HG02943 (cell line): ENCODE measurements at regions not wholly inside any gene's neighbourhood (a gene's known extent, or its start where the extent isn't known, plus 50 kb on each side); places are given as distances from the start of the nearest gene placed in this dataset.

ENCODE experiments used
- ATAC-seq: cut with Tn5 transposase; IDR thresholded peaks from one replicate; pipeline ENCODE4 v1.9.1; 2021; ENCODE audit warnings: mild to moderate bottlenecking, low read depth, moderate library complexity; ENCODE audit not compliant: unreplicated experiment

GRCh38 chr10:121069061-121069850 is 218.1 kb downstream of the WDR11 start:
- ATAC-seq: peak; percentile 61

GRCh38 chr10:121070275-121071070 is 219.3 kb downstream of the WDR11 start:
- ATAC-seq: no peak

DNA sequence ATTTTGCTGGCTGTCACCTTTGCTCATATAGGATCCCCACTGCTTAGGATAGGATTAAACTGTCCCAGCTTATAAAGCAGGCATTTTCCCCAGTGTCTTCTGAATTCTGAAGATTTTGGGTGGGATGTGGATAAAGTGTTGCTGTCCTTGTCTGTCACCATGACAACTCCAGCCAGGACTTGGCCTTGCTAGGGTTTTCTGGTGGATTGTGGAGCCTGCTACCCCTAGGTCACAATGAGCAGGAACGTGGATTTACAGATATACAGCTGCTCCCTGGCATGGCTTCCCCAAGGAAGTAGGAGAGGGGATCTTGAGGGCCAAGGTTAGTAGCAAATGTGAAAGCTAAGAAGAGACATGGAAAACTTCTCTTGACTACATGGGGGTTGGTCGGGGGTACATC is 220.7 kb downstream of the WDR11 start:
- no peak for ATAC-seq

- no peak for ATAC-seq
Measured at GRCh38 chr10:121073728-121074127, 222.6 kb downstream of the WDR11 start.

DNA sequence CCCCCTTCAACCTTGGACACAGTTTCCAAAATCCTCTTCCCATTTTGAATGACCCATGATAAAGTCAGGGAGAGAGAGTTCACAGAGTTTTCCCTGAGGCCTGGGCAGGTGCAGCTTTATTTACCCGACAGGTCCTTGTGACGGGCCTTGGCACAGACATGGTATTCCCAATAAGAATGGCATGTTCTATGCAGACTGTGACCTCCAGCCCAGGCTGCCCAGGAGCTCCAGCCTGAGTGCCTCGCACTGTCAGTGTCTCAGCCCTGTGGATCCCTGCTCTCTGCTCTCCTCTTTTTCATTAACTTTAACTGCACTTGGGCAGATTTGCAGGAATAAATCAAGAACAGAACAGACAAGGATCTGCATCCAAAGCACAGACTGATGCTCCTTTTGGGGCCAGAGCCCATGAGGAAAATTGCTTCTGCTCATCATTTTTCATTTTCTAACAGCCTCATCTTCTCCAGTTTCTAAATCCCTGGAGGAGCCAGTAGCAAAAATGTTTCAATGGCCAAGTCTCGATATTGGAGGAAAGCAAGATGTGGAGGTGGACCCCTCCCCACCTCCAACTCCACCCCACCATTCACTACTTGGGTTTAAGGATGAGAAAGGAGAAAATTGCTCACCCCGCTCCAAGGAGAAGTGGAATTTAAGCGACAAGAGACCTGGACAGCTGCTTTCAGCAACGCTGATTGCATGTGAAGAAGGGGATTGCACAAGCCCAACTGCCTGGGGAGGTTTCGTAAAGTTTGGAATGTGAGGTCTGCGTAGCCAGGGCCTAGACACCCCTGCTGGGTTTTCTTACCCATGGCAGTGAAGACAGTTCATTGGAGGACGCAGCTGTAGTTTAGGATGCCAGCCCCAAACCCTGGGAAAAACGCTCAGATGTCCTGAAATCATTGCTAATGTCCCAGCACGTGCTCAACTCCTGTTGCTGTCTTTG is 225.9 kb downstream of the WDR11 start:
- ATAC-seq: no peak

DNA sequence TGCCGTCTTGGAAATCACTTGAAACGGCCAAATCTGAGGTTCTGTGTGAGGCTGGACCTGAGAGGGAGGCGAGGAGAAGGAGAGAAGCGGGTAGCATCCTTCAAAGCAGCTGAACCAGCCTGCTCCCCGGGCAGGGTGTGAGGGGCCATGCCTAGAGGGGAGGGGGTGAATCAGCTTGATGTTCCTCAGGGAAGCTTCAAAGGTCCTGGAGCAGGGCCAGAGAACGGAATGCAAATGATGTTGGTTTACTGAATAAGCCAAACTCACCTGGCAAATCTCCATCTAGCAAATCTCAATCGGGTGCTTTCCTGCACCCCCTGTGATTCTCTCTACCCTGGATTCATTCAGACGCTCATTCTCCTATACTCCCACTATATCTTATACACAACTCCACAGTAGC is 226.9 kb downstream of the WDR11 start:
- ATAC-seq: no peak

- ATAC-seq: no peak
Measured at GRCh38 chr10:121078672-121079102, 227.5 kb downstream of the WDR11 start.

DNA sequence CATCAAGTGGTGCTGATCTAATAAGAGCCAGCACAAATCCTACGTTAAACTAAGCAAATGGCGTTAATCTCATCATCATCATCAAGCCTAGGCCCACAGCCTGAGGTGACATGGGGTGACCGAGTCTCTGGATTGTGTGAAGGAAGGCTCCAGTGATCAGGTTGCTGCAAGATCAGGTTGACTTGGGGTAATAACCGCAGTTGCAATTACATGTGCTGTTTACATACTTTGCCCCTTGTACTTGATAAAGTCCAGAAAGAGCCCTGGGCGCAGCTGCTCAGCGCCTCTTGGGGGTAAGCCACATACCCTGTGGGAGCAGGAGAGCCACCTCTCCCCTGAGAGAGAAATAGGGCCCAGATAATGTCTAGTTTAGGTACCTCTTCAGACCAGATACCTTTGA is 228.1 kb downstream of the WDR11 start:
- no peak for ATAC-seq

GRCh38 chr10:121080281-121080891 is 229.2 kb downstream of the WDR11 start:
- no peak for ATAC-seq

DNA sequence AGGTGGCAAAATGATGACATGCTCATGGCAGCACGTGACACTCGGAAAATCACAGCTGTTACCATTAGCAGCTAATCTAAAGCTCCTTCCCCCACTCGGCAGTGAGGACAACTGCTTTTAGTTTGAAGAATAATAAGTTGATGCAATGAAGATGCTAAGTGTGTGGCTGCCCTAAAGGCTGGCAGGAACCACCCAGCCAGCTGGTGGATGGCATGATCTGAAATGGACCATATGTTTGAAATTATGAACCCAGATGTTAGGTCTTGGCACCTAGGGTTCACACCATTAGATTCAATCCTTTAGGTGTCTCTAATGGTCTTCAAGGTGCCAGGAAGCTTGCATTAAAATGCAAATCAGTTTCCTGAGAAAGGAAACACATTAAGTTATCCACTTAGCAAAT is 230.1 kb downstream of the WDR11 start:
- no peak for ATAC-seq

GRCh38 chr10:121082984-121083383 is 231.8 kb downstream of the WDR11 start:
- ATAC-seq: no peak

DNA sequence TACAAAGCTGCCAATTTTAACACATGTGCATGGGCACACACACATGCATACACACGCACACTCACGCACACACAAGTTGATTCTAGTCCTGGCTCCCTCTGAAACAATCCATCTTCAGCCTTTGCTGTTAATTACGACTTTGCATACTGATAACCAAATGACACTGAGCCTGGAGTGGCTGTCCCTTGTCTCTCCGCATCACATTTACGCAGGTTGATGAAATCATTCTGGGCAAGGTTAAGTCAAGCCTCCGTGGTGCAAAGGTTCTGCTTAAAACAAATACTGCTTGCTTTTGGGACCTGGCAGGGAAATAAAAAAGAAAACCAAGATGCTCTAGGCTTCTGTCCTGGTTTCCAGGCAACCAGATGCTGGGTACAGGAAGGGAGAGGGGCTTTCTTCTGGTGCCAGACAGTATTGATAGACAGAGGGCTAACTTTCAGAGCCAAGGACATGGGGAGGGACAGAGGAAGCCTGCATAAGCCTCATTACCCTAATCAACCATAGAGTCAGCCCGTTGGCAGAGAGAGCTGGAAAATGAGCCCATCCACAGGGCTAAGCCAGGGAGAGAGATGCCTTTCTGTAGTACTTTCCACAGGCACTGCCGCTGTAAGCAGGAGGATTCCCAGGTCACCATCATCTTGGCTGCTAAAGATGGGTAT is 233.0 kb downstream of the WDR11 start:
- no peak for ATAC-seq

DNA sequence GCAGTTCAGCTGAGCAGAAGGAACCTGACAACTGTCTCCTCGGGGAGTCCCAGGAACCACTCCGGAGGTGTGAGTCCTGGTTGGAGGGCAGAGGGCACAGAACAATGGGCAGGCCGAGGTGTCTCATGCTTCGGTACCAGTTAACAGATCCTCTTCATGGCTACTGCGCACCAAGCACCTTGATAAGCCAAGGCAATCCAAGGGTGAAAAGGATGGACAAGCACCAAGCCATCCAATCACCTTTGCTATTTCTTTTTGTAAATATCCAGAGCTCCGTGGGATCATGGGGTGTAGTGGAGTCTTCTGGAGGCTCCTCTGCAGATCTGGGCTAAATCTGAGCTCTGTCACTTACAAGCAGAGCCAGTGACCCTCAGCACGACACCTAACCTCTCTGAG is 233.5 kb downstream of the WDR11 start:
- no peak for ATAC-seq

GRCh38 chr10:121085367-121085766 is 234.2 kb downstream of the WDR11 start:
- ATAC-seq: no peak

DNA sequence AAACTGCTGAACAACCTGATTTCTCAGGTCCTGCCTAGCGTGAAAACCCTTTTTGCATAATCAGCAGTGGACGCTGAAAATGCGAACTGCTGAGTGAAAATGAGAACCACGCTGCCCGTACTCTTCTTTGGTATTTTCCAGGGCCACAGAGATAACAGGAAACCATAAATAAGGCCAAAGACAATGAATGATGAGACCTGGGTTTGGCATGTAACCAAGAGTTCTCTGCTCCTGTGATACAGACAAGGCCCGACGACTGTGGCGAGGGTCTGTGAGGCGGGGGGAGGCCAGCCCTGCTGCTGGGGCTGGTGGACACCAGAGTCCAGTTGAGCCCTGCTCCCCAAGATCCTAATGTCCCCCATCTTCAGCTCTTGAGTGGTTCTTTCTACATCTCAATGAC is 236.0 kb downstream of the WDR11 start:
- ATAC-seq: no peak

- no peak for ATAC-seq
Measured at GRCh38 chr10:121087688-121088087, 236.5 kb downstream of the WDR11 start.

DNA sequence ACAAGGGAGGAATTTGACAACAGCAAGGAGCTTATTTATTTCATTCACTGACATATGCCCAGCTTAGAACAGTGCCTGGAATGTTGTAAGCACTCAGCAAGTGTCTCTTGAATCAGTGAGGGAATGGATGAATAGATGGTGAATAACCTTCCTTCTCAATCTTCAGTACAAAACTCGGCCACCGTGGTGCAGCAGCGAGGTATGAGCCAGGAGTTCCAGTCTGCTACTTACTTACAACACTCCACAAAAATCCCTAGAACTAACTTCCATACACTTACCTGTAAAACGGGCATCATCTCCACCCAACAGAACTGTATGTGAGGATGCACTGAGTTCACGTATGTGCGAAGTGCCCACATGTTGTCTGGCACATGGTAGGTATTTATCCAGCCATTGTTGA is 237.4 kb downstream of the WDR11 start:
- no peak for ATAC-seq

DNA sequence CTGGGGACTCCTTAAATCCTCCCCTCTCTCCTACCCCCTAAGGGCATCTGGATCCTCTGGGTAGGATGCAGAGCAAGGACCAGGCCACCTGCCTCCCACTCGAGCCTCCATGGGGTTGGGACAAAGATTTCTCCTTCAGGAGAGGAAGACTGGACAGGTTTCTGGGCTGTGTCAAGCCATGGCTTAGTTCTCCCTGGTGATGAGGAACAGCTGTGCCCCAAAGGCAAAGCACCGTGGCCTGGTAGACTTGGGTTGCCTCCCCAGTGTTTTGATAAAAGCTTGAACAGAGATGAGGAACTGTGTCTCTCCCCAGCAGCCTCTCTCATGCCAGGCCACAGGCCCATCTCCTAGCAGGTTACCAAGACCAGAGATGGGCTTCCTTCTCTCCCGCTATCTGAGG is 238.3 kb downstream of the WDR11 start:
- no peak for ATAC-seq

- no peak for ATAC-seq
Measured at GRCh38 chr10:121091961-121092719, 241.0 kb downstream of the WDR11 start.
